ENCODE measurements at regions not wholly inside any gene's neighbourhood (a gene's known extent, or its start where the extent isn't known, plus 50 kb on each side); places are given as distances from the start of the nearest gene placed in this dataset.
"Not testable (repeated sequence)": the region's sequence is repeated elsewhere in the genome, so short reads cannot be mapped to it uniquely, and the experiment has no call there.

GRCh38 chr2:8603356-8603755, 78.5 kb upstream of the ID2 start:
- TF ChIP-seq POLR2A (IDR thresholded peaks at IDR 0.05; ENCODE audit: low read depth); EP300 (IDR thresholded peaks at IDR 0.05): not testable (repeated sequence)

Measured in esophagus muscularis mucosa (tissue), 2 donors.